Caco-2 (cell line): ENCODE measurements at regions not wholly inside any gene's neighbourhood (a gene's known extent, or its start where the extent isn't known, plus 50 kb on each side); places are given as distances from the start of the nearest gene placed in this dataset.

Source experiments
- BruUV-seq: library from RNA; stranded (reverse); fragments of 400-500 nt; replicated peaks from 2 replicates; lab custom pipeline; 2021; lab: Mats Ljungman, UMichigan
- CTCF ChIA-PET: fragments of 300-600 bp; sonication (Branson Sonifier 250); formaldehyde crosslinking; loops from one replicate; lab custom pipeline; 2022; ENCODE audit warnings: antibody characterized with exemption; lab: Charles Lee
- POLR2A ChIA-PET: fragments of 300-600 bp; sonication (Branson Sonifier 250); formaldehyde crosslinking; loops from one replicate; lab custom pipeline; 2022; ENCODE audit warnings: antibody characterized with exemption; lab: Charles Lee
- DNase-seq, 2 experiments: peaks; one replicate each; pipeline versions ENCODE4 v3.0.0 to v3.0.0-alpha.2; 2020 to 2022
- H3K27me3 ChIP-seq: replicated peaks from 2 replicates; pipeline ENCODE4 v1.6.0; 2011; ENCODE audit warnings: low read length; ENCODE audit not compliant: control insufficient read depth, insufficient read depth
- H3K36me3 ChIP-seq: 2 replicates; pipeline ENCODE4 v1.5.1; 2011; ENCODE audit warnings: low read length; ENCODE audit not compliant: control insufficient read depth, insufficient read depth
- H3K4me1 ChIP-seq: fragments of 250-450 bp; sonication (Bioruptor Pico); 2 replicates; pipeline ENCODE4 v1.5.1; 2020; ENCODE audit warnings: mild to moderate bottlenecking
- H3K4me3 ChIP-seq: 2 replicates; pipeline ENCODE4 v1.5.1; 2011; ENCODE audit warnings: low read depth, mild to moderate bottlenecking, control low read depth, low read length
- H3K9me3 ChIP-seq: fragments of 250-450 bp; sonication (Bioruptor Pico); 2 replicates; pipeline ENCODE4 v1.5.1; 2020; ENCODE audit warnings: mild to moderate bottlenecking, moderate library complexity
- H3K27ac Mint-ChIP-seq: one replicate; pipeline ENCODE4 v1.8.0; 2022; ENCODE audit warnings: mixed read lengths; ENCODE audit not compliant: unreplicated experiment
- H3K27me3 Mint-ChIP-seq: one replicate; pipeline ENCODE4 v1.8.0; 2022; ENCODE audit warnings: mixed read lengths; ENCODE audit not compliant: insufficient read depth, unreplicated experiment
- H3K36me3 Mint-ChIP-seq: one replicate; pipeline ENCODE4 v1.8.0; 2022; ENCODE audit warnings: mild to moderate bottlenecking, mixed read lengths; ENCODE audit not compliant: insufficient read depth, unreplicated experiment
- H3K4me1 Mint-ChIP-seq: one replicate; pipeline ENCODE4 v1.8.0; 2022; ENCODE audit warnings: low read depth, mixed read lengths; ENCODE audit not compliant: unreplicated experiment
- H3K4me3 Mint-ChIP-seq: one replicate; pipeline ENCODE4 v1.8.0; 2022; ENCODE audit warnings: mild to moderate bottlenecking, moderate library complexity, mixed read lengths; ENCODE audit not compliant: unreplicated experiment
- H3K9me3 Mint-ChIP-seq: one replicate; pipeline ENCODE4 v1.8.0; 2022; ENCODE audit warnings: mixed read lengths; ENCODE audit not compliant: unreplicated experiment
- CTCF ChIP-seq, 2 experiments: fragments of 200-600 bp in 1 of 2; IDR thresholded peaks; 1 replicate in 1 of 2; 2 replicates in 1 of 2; pipeline versions ENCODE4 v1.5.1 to v1.8.0; 2011 to 2022; ENCODE audit warnings: antibody characterized with exemption in 1 of 2, control low read depth in 1 of 2, inconsistent platforms in 1 of 2, low read depth in 1 of 2, low read length in 1 of 2, mild to moderate bottlenecking in 1 of 2, moderate library complexity in 1 of 2; ENCODE audit not compliant: insufficient read depth in 1 of 2, severe bottlenecking in 1 of 2, unreplicated experiment in 1 of 2
- intact Hi-C: fragments of 100-400 bp; cut with micrococcal nuclease; formaldehyde crosslinking; loops from one replicate; pipeline ENCODE4 v1.10.0; 2022; ENCODE audit not compliant: unreplicated experiment

GRCh38 chr20:60088236-60088635 is 130.0 kb downstream of the CDH26 start:
- H3K36me3 Mint-ChIP-seq: no peaks in the 10 kb centered on the region
- TF ChIP-seq CTCF (IDR thresholded peaks at IDR 0.05; ENCODE audit: insufficient read depth in 1 of 2, low read depth in 1 of 2, low read length in 1 of 2, severe bottlenecking in 1 of 2, unreplicated experiment in 1 of 2): no peak
- ChIA-PET CTCF (no interaction called here), POLR2A (no interaction called here)
- H3K9me3 Mint-ChIP-seq: peaks cover 9% of the 10 kb centered on the region
- Histone ChIP-seq H3K4me1 (no peaks in the 10 kb centered on the region), H3K4me3 (no peak overlapping the region), H3K9me3 (peaks cover 16% of the 10 kb centered on the region), H3K27me3 (0 out of 2 replicates have a peak, but pooled peaks cover 1% of the 10 kb centered on the region), H3K36me3 (no peaks in the 10 kb centered on the region)
- BruUV-seq: no TSS peak
- H3K27ac Mint-ChIP-seq: no peak overlapping the region
- no peaks in the 10 kb centered on the region for H3K4me1 Mint-ChIP-seq
- peak in 1 of 2 experiments; percentile 36 for DNase-seq
- peaks cover 19% of the 10 kb centered on the region for H3K27me3 Mint-ChIP-seq
- intact Hi-C loops: no loop called here
- no peak overlapping the region for H3K4me3 Mint-ChIP-seq

GRCh38 chr20:60090631-60091030 is 132.4 kb downstream of the CDH26 start:
- intact Hi-C loops: no loop called here
- no peaks in the 10 kb centered on the region for H3K36me3 Mint-ChIP-seq
- H3K4me3 ChIP-seq: no peak overlapping the region
- ChIA-PET POLR2A (no interaction called here), CTCF (no interaction called here)
- no peaks in the 10 kb centered on the region; the same call in 1 of the 2 replicates for H3K27me3 ChIP-seq
- H3K4me1 ChIP-seq: no peaks in the 10 kb centered on the region
- H3K27ac Mint-ChIP-seq: no peak overlapping the region
- H3K27me3 Mint-ChIP-seq: peaks cover 11% of the 10 kb centered on the region
- no peak for TF ChIP-seq CTCF (IDR thresholded peaks at IDR 0.05; ENCODE audit: insufficient read depth in 1 of 2, low read depth in 1 of 2, low read length in 1 of 2, severe bottlenecking in 1 of 2, unreplicated experiment in 1 of 2)
- H3K9me3 ChIP-seq: peaks cover 16% of the 10 kb centered on the region
- DNase-seq: no peak
- no peaks in the 10 kb centered on the region for H3K4me1 Mint-ChIP-seq
- no peaks in the 10 kb centered on the region for H3K36me3 ChIP-seq
- H3K9me3 Mint-ChIP-seq: peaks cover 9% of the 10 kb centered on the region
- BruUV-seq: no TSS peak
- H3K4me3 Mint-ChIP-seq: no peak overlapping the region

GRCh38 chr20:60091305-60091704 is 133.1 kb downstream of the CDH26 start:
- ChIA-PET POLR2A (no interaction called here), CTCF (no interaction called here)
- H3K4me3 Mint-ChIP-seq: no peak overlapping the region
- H3K36me3 ChIP-seq: no peaks in the 10 kb centered on the region
- peak in 1 of 2 experiments; percentile 18 for DNase-seq
- H3K27ac Mint-ChIP-seq: no peak overlapping the region
- H3K4me1 ChIP-seq: no peaks in the 10 kb centered on the region
- intact Hi-C loops: no loop called here
- H3K9me3 Mint-ChIP-seq: peaks cover 9% of the 10 kb centered on the region
- peaks cover 16% of the 10 kb centered on the region for H3K9me3 ChIP-seq
- H3K36me3 Mint-ChIP-seq: no peaks in the 10 kb centered on the region
- no peak overlapping the region for H3K4me3 ChIP-seq
- BruUV-seq: no TSS peak
- no peaks in the 10 kb centered on the region for H3K4me1 Mint-ChIP-seq
- no peaks in the 10 kb centered on the region; the same call in 1 of the 2 replicates for H3K27me3 ChIP-seq
- no peak for TF ChIP-seq CTCF (IDR thresholded peaks at IDR 0.05; ENCODE audit: insufficient read depth in 1 of 2, low read depth in 1 of 2, low read length in 1 of 2, severe bottlenecking in 1 of 2, unreplicated experiment in 1 of 2)
- H3K27me3 Mint-ChIP-seq: peaks cover 7% of the 10 kb centered on the region
